ENCODE measurements at regions not wholly inside any gene's neighbourhood (a gene's known extent, or its start where the extent isn't known, plus 50 kb on each side); places are given as distances from the start of the nearest gene placed in this dataset.
"Not testable (repeated sequence)": the region's sequence is repeated elsewhere in the genome, so short reads cannot be mapped to it uniquely, and the experiment has no call there.

GRCh38 chr1:149369081-149369480, 105.8 kb upstream of the NBPF19 start:
- DNase-seq; H3K9me3 ChIP-seq; H3K4me1 ChIP-seq; H3K36me3 ChIP-seq (replicated peaks in 1 of 2; ENCODE audit: insufficient read depth in 1 of 2, low read depth in 2 of 2); intact Hi-C loops (cut with DNase I); H3K27me3 ChIP-seq; H3K27ac ChIP-seq; H3K4me3 ChIP-seq: not testable (repeated sequence)
- WGBS, 2 donors: no CpG with 5 or more reads among the region's 1 CpG
- ATAC-seq: peak; percentile 40

GRCh38 chr1:149371955-149372354, 102.9 kb upstream of the NBPF19 start:
- H3K9me3 ChIP-seq; H3K27ac ChIP-seq; H3K4me3 ChIP-seq; DNase-seq; H3K27me3 ChIP-seq; H3K4me1 ChIP-seq; H3K36me3 ChIP-seq (replicated peaks in 1 of 2; ENCODE audit: insufficient read depth in 1 of 2, low read depth in 2 of 2); intact Hi-C loops (cut with DNase I); ATAC-seq: not testable (repeated sequence)
- WGBS, 2 donors: 50 to 100% methylated on average over 1 of the region's 4 CpGs

- DNase-seq; ATAC-seq; H3K27me3 ChIP-seq; H3K27ac ChIP-seq; H3K36me3 ChIP-seq (replicated peaks in 1 of 2; ENCODE audit: insufficient read depth in 1 of 2, low read depth in 2 of 2); H3K9me3 ChIP-seq; H3K4me3 ChIP-seq; H3K4me1 ChIP-seq; intact Hi-C loops (cut with DNase I): not testable (repeated sequence)
- WGBS, 2 donors: 83% methylated on average over 2 of the region's 3 CpGs; no CpG with 5 or more reads in 1 of the 2 donors
Observed at GRCh38 chr1:149378462-149378861, 96.4 kb upstream of the NBPF19 start.

GRCh38 chr1:149390173-149390926, 84.5 kb upstream of the NBPF19 start:
- H3K36me3 ChIP-seq (replicated peaks in 1 of 2; ENCODE audit: insufficient read depth in 1 of 2, low read depth in 2 of 2); H3K9me3 ChIP-seq; intact Hi-C loops (cut with DNase I); H3K4me3 ChIP-seq; H3K4me1 ChIP-seq; H3K27me3 ChIP-seq: not testable (repeated sequence)
- peak overlapping the region in 3 of 4 donors; percentile 21 to 74 (median 48) for H3K27ac ChIP-seq
- peak; percentile 69 to 78 (median 75) for DNase-seq
- peak; percentile 63 to 76 (median 65) for TF ChIP-seq POLR2A (IDR thresholded peaks at IDR 0.05)
- 2% methylated on average over 7 of the region's 69 CpGs; no CpG with 5 or more reads in 1 of the 2 donors for WGBS, 2 donors
- peak; percentile 98 for ATAC-seq

DNA sequence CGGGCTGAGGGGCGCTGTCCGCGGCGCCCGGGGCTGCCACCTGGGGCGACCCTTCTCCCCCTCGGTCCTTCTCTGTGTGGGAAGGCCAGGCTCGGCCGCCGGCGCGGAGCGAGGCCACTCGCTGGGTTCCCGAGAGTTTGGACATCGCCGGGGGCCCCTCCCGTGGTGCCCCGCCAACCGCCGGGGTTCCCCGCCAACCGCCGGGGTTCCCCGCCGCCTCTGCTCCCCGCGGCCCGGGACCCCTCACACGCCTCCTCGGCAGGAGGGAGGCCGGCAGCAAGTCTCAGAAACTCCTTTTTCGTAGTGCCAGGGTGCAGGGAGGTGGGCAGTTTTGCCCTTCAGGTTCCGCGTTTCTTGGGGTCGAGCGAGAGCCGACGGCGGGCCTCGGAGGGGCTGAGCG, 83.9 kb upstream of the NBPF19 start:
- DNase-seq; H3K4me1 ChIP-seq; H3K4me3 ChIP-seq; H3K27me3 ChIP-seq; H3K9me3 ChIP-seq; H3K36me3 ChIP-seq (replicated peaks in 1 of 2; ENCODE audit: insufficient read depth in 1 of 2, low read depth in 2 of 2); intact Hi-C loops (cut with DNase I): not testable (repeated sequence)
- peak; percentile 23 for ATAC-seq
- no CpG with 5 or more reads among the region's 43 CpGs for WGBS, 2 donors
- peak overlapping the region in 2 of 4 donors; percentile 48 to 74 for H3K27ac ChIP-seq

GRCh38 chr1:149395802-149396201, 79.0 kb upstream of the NBPF19 start:
- H3K4me1 ChIP-seq; ATAC-seq; intact Hi-C loops (cut with DNase I); DNase-seq; H3K27me3 ChIP-seq; H3K9me3 ChIP-seq; H3K36me3 ChIP-seq (replicated peaks in 1 of 2; ENCODE audit: insufficient read depth in 1 of 2, low read depth in 2 of 2); H3K4me3 ChIP-seq; H3K27ac ChIP-seq: not testable (repeated sequence)
- 86% methylated on average over 2 of the region's 2 CpGs; no CpG with 5 or more reads in 1 of the 2 donors for WGBS, 2 donors

DNA sequence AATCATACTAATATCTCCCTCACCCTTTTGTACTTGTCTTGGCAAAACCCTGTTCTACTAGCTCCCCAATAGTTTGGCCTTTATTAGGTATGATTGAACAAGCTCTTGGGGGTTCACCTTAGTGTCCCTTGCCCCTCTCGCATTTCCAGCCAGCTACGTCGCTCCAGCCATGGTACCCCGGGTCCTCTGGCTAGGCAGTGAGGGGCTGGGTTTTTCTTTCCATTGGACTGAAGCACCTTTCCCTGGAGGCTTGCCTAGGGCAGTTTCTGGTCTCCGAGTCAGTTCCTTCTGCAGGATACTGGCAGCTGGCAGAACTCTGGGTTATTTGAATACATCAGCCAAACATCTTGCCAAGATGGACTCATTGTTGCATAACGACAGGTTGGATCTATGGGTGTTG, 76.3 kb upstream of the NBPF19 start:
- H3K4me1 ChIP-seq; H3K27me3 ChIP-seq; H3K4me3 ChIP-seq; DNase-seq; ATAC-seq; H3K36me3 ChIP-seq (replicated peaks in 1 of 2; ENCODE audit: insufficient read depth in 1 of 2, low read depth in 2 of 2); intact Hi-C loops (cut with DNase I); H3K27ac ChIP-seq; H3K9me3 ChIP-seq: not testable (repeated sequence)
- WGBS, 2 donors: 59 to 62% methylated on average over 3 to 6 of the region's 6 CpGs

DNA sequence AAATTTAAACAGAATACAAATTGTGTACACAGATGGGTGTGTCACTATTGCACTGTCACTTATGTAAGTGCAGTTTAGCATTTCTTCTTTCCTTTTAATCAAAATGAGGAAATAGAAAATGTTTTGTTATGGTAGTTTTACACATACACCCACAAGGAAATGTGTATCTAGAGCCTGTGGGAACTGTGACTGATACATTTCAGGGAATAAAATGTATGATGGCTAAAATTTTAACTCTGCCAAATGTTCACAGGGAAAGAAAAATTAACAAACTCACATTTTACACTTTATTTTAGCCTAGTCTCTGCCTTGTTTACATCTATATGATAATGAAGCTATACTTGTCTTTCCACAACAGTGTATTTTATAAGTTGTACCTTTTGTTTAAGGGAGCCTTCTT, 66.4 kb upstream of the NBPF19 start:
- H3K9me3 ChIP-seq; DNase-seq; ATAC-seq; H3K4me3 ChIP-seq; intact Hi-C loops (cut with DNase I); H3K36me3 ChIP-seq (replicated peaks in 1 of 2; ENCODE audit: insufficient read depth in 1 of 2, low read depth in 2 of 2); H3K27me3 ChIP-seq; H3K27ac ChIP-seq; H3K4me1 ChIP-seq: not testable (repeated sequence)

- DNase-seq; H3K27ac ChIP-seq; H3K27me3 ChIP-seq; H3K4me1 ChIP-seq; H3K36me3 ChIP-seq (replicated peaks in 1 of 2; ENCODE audit: insufficient read depth in 1 of 2, low read depth in 2 of 2); ATAC-seq; H3K9me3 ChIP-seq; intact Hi-C loops (cut with DNase I); H3K4me3 ChIP-seq: not testable (repeated sequence)
- no CpG with 5 or more reads among the region's 1 CpG for WGBS, 2 donors
Observed at GRCh38 chr1:149415373-149415772, 59.5 kb upstream of the NBPF19 start.

- H3K9me3 ChIP-seq; H3K27me3 ChIP-seq; H3K27ac ChIP-seq; H3K36me3 ChIP-seq (replicated peaks in 1 of 2; ENCODE audit: insufficient read depth in 1 of 2, low read depth in 2 of 2); DNase-seq; H3K4me1 ChIP-seq; H3K4me3 ChIP-seq; ATAC-seq; intact Hi-C loops (cut with DNase I): not testable (repeated sequence)
- WGBS, 2 donors: 100% methylated on average over 3 of the region's 3 CpGs; no CpG with 5 or more reads in 1 of the 2 donors
Observed at GRCh38 chr1:149418782-149419181, 56.1 kb upstream of the NBPF19 start.

DNA sequence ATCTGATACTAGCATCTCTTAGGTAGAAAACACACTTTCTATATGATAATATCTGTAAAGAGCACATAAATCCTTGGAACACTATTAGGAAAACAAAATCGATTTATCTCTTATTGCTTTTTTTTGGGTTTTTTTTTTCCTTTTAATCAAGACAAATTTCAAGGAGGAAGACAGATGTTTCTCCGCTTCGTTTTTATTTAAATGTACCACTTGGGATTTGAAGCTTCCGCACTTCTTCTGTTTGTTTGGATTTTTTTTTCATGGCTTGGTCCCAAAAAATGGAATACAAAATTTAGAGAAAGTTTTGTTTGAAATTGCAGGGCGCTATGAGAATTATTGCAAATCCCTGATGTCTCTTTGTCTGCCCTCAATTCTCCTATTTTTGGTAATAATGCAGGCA, 51.7 kb upstream of the NBPF19 start:
- H3K4me1 ChIP-seq, H3K27me3 ChIP-seq: not testable (repeated sequence)

More for the DNA sequence above, 51.7 kb upstream of the NBPF19 start:
- H3K9me3 ChIP-seq; H3K27ac ChIP-seq; intact Hi-C loops (cut with DNase I); H3K36me3 ChIP-seq (replicated peaks in 1 of 2; ENCODE audit: insufficient read depth in 1 of 2, low read depth in 2 of 2); H3K4me3 ChIP-seq; ATAC-seq; DNase-seq: not testable (repeated sequence)
- WGBS, 2 donors: 85% methylated on average over 5 of the region's 5 CpGs; no CpG with 5 or more reads in 1 of the 2 donors
